NCI-H1048 (cell line): ENCODE measurements at regions not wholly inside any gene's neighbourhood (a gene's known extent, or its start where the extent isn't known, plus 50 kb on each side); places are given as distances from the start of the nearest gene placed in this dataset.

Experiments used
- DNase-seq: peaks from one replicate; lab custom pipeline; 2025; lab: John Stamatoyannopoulos, UW

GRCh38 chr1:106568201-106568974 lies 488.1 kb upstream of the PRMT6 start:
- no peak for DNase-seq

GRCh38 chr1:106571109-106571508 lies 485.4 kb upstream of the PRMT6 start:
- DNase-seq, result no peak

- DNase-seq, result no peak
Measured at GRCh38 chr1:106584107-106584506, 472.4 kb upstream of the PRMT6 start.

- DNase-seq, result no peak
Measured at GRCh38 chr1:106584676-106585075, 471.8 kb upstream of the PRMT6 start.

- no peak for DNase-seq
Measured at GRCh38 chr1:106600626-106601025, 455.8 kb upstream of the PRMT6 start.

- DNase-seq, result no peak
Measured at GRCh38 chr1:106603616-106604015, 452.9 kb upstream of the PRMT6 start.

GRCh38 chr1:106608841-106609240 lies 447.6 kb upstream of the PRMT6 start:
- DNase-seq, result no peak

- DNase-seq, result no peak
Measured at GRCh38 chr1:106613068-106613467, 443.4 kb upstream of the PRMT6 start.

- DNase-seq, result no peak
Measured at GRCh38 chr1:106613861-106614260, 442.6 kb upstream of the PRMT6 start.

- DNase-seq, result no peak
Measured at GRCh38 chr1:106615473-106615872, 441.0 kb upstream of the PRMT6 start.

GRCh38 chr1:106619080-106619826 lies 437.2 kb upstream of the PRMT6 start:
- no peak for DNase-seq

- DNase-seq, result no peak
Measured at GRCh38 chr1:106619827-106620134, 436.7 kb upstream of the PRMT6 start.

GRCh38 chr1:106620521-106620954 lies 435.9 kb upstream of the PRMT6 start:
- no peak for DNase-seq

GRCh38 chr1:106621853-106622252 lies 434.6 kb upstream of the PRMT6 start:
- no peak for DNase-seq

GRCh38 chr1:106637566-106637965 lies 418.9 kb upstream of the PRMT6 start:
- DNase-seq, result no peak

- no peak for DNase-seq
Measured at GRCh38 chr1:106646261-106646784, 410.2 kb upstream of the PRMT6 start.

- no peak for DNase-seq
Measured at GRCh38 chr1:106646816-106647215, 409.7 kb upstream of the PRMT6 start.

GRCh38 chr1:106651028-106651762 lies 405.3 kb upstream of the PRMT6 start:
- no peak for DNase-seq

GRCh38 chr1:106659490-106660244 lies 396.8 kb upstream of the PRMT6 start:
- DNase-seq, result no peak

GRCh38 chr1:106675558-106675957 lies 380.9 kb upstream of the PRMT6 start:
- no peak for DNase-seq

GRCh38 chr1:106676021-106676420 lies 380.5 kb upstream of the PRMT6 start:
- DNase-seq, result no peak

- DNase-seq, result no peak
Measured at GRCh38 chr1:106677181-106677580, 379.3 kb upstream of the PRMT6 start.
